HG03469 (cell line): ENCODE measurements at regions not wholly inside any gene's neighbourhood (a gene's known extent, or its start where the extent isn't known, plus 50 kb on each side); places are given as distances from the start of the nearest gene placed in this dataset.

Experiments used
- ATAC-seq: cut with Tn5 transposase; IDR thresholded peaks from one replicate; pipeline ENCODE4 v1.9.1; 2021; ENCODE audit warnings: mild to moderate bottlenecking, moderate library complexity, moderate number of reproducible peaks; ENCODE audit not compliant: unreplicated experiment

- ATAC-seq: no peak
Measured at GRCh38 chr6:91509039-91509438, 922.2 kb upstream of the MAP3K7 start.

GRCh38 chr6:91506509-91506908 lies 919.6 kb upstream of the MAP3K7 start:
- ATAC-seq: no peak

- no peak for ATAC-seq
Measured at GRCh38 chr6:91505199-91505598, 918.3 kb upstream of the MAP3K7 start.

GRCh38 chr6:91501930-91502329 lies 915.1 kb upstream of the MAP3K7 start:
- no peak for ATAC-seq

- ATAC-seq: no peak
Measured at GRCh38 chr6:91500689-91501303, 913.9 kb upstream of the MAP3K7 start.

GRCh38 chr6:91498576-91498975 lies 911.7 kb upstream of the MAP3K7 start:
- no peak for ATAC-seq

- ATAC-seq: no peak
Measured at GRCh38 chr6:91497770-91498169, 910.9 kb upstream of the MAP3K7 start.

GRCh38 chr6:91490671-91491301 lies 903.9 kb upstream of the MAP3K7 start:
- no peak for ATAC-seq

- no peak for ATAC-seq
Measured at GRCh38 chr6:91487696-91488392, 901.0 kb upstream of the MAP3K7 start.

GRCh38 chr6:91486200-91486599 lies 899.3 kb upstream of the MAP3K7 start:
- no peak for ATAC-seq

- ATAC-seq: no peak
Measured at GRCh38 chr6:91485047-91485446, 898.2 kb upstream of the MAP3K7 start.

- ATAC-seq: peak; percentile 31
Measured at GRCh38 chr6:91483415-91484105, 896.7 kb upstream of the MAP3K7 start.

GRCh38 chr6:91482498-91482897 lies 895.6 kb upstream of the MAP3K7 start:
- peak; percentile 78 for ATAC-seq

- ATAC-seq: no peak
Measured at GRCh38 chr6:91480402-91480801, 893.5 kb upstream of the MAP3K7 start.

GRCh38 chr6:91477688-91478087 lies 890.8 kb upstream of the MAP3K7 start:
- ATAC-seq: no peak

GRCh38 chr6:91476000-91476399 lies 889.1 kb upstream of the MAP3K7 start:
- ATAC-seq: no peak

- ATAC-seq: no peak
Measured at GRCh38 chr6:91465393-91465792, 878.5 kb upstream of the MAP3K7 start.

GRCh38 chr6:91464718-91465117 lies 877.8 kb upstream of the MAP3K7 start:
- ATAC-seq: no peak

GRCh38 chr6:91464201-91464600 lies 877.3 kb upstream of the MAP3K7 start:
- ATAC-seq: no peak

GRCh38 chr6:91462241-91462640 lies 875.4 kb upstream of the MAP3K7 start:
- no peak for ATAC-seq

- no peak for ATAC-seq
Measured at GRCh38 chr6:91453224-91453878, 866.5 kb upstream of the MAP3K7 start.
